Trophoblast cell (in vitro differentiated cells and primary cell): ENCODE measurements at regions not wholly inside any gene's neighbourhood (a gene's known extent, or its start where the extent isn't known, plus 50 kb on each side); places are given as distances from the start of the nearest gene placed in this dataset.

Source experiments
- DNase-seq, 2 donors: peaks; one replicate each; pipeline ENCODE4 v3.0.0-alpha.2; 2016
- H2AFZ ChIP-seq: 2 replicates; pipeline ENCODE4 v1.6.1; 2013; ENCODE audit warnings: low read length, moderate library complexity, mild to moderate bottlenecking; ENCODE audit not compliant: insufficient read depth, poor library complexity
- H2AK5ac ChIP-seq: 2 replicates; pipeline ENCODE4 v1.6.1; 2013; ENCODE audit warnings: mild to moderate bottlenecking, low read length
- H2BK120ac ChIP-seq: 2 replicates; pipeline ENCODE4 v1.6.1; 2013; ENCODE audit warnings: low read length, mild to moderate bottlenecking, moderate library complexity; ENCODE audit not compliant: insufficient read depth, poor library complexity
- H2BK12ac ChIP-seq: 2 replicates; pipeline ENCODE4 v1.6.1; 2013; ENCODE audit warnings: mild to moderate bottlenecking, low read length, moderate library complexity
- H2BK5ac ChIP-seq: 2 replicates; pipeline ENCODE4 v1.6.1; 2013; ENCODE audit warnings: low read length, low read depth, moderate library complexity, mild to moderate bottlenecking; ENCODE audit not compliant: poor library complexity
- H3K14ac ChIP-seq: 2 replicates; pipeline ENCODE4 v1.6.1; 2013; ENCODE audit warnings: mild to moderate bottlenecking, low read length
- H3K18ac ChIP-seq: 2 replicates; pipeline ENCODE4 v1.6.1; 2013; ENCODE audit warnings: mild to moderate bottlenecking, low read length
- H3K23ac ChIP-seq: 2 replicates; pipeline ENCODE4 v1.6.1; 2013; ENCODE audit warnings: low read length
- H3K27ac ChIP-seq: 2 replicates; pipeline ENCODE4 v1.5.1; 2013; ENCODE audit warnings: low read depth, mild to moderate bottlenecking, inconsistent platforms, low read length, moderate library complexity
- H3K27me3 ChIP-seq: 2 replicates; pipeline ENCODE4 v1.6.1; 2013; ENCODE audit warnings: inconsistent platforms, mild to moderate bottlenecking, low read length, moderate library complexity; ENCODE audit not compliant: insufficient read depth
- H3K36me3 ChIP-seq, 2 experiments: 1 replicate in 1 of 2; 2 replicates in 1 of 2; pipeline ENCODE4 v1.6.1; 2013; ENCODE audit warnings: low read length in 2 of 2, mild to moderate bottlenecking in 2 of 2, moderate library complexity in 1 of 2; ENCODE audit not compliant: insufficient read depth in 2 of 2, control insufficient read depth in 1 of 2
- H3K4ac ChIP-seq: 2 replicates; pipeline ENCODE4 v1.6.1; 2013; ENCODE audit warnings: low read depth, mild to moderate bottlenecking, low read length, moderate library complexity
- H3K4me1 ChIP-seq, 2 experiments: 1 replicate in 1 of 2; 2 replicates in 1 of 2; pipeline ENCODE4 v1.6.1; 2013; ENCODE audit warnings: low read length in 2 of 2, mild to moderate bottlenecking in 2 of 2, moderate library complexity in 1 of 2; ENCODE audit not compliant: insufficient read depth in 2 of 2, control insufficient read depth in 1 of 2
- H3K4me2 ChIP-seq: 2 replicates; pipeline ENCODE4 v1.6.1; 2013; ENCODE audit warnings: inconsistent platforms, mild to moderate bottlenecking, low read length, moderate library complexity
- H3K4me3 ChIP-seq: 2 replicates; pipeline ENCODE4 v1.5.1; 2013; ENCODE audit warnings: mild to moderate bottlenecking, low read depth, low read length, inconsistent platforms
- H3K79me1 ChIP-seq: one replicate; pipeline ENCODE4 v1.6.1; 2013; ENCODE audit warnings: low read length
- H3K79me2 ChIP-seq: 2 replicates; pipeline ENCODE4 v1.6.1; 2013; ENCODE audit warnings: low read length, mild to moderate bottlenecking; ENCODE audit not compliant: control insufficient read depth, insufficient read depth, poor library complexity
- H3K9ac ChIP-seq: 2 replicates; pipeline ENCODE4 v1.6.1; 2013; ENCODE audit warnings: mild to moderate bottlenecking, low read length
- H3K9me3 ChIP-seq: 2 replicates; pipeline ENCODE4 v1.6.1; 2013; ENCODE audit warnings: low read depth, mild to moderate bottlenecking, control low read depth, inconsistent platforms, low read length; ENCODE audit not compliant: insufficient read depth
- H4K12ac ChIP-seq: 2 replicates; pipeline ENCODE4 v1.6.1; 2013; ENCODE audit warnings: low read depth, mild to moderate bottlenecking, low read length, moderate library complexity
- H4K8ac ChIP-seq: 2 replicates; pipeline ENCODE4 v1.6.1; 2013; ENCODE audit warnings: low read depth, mild to moderate bottlenecking, low read length, moderate library complexity
- H4K91ac ChIP-seq: one replicate; pipeline ENCODE4 v1.6.1; 2013; ENCODE audit warnings: low read depth, mild to moderate bottlenecking, low read length, moderate library complexity
- WGBS: extraction: QIAGEN DNeasy Blood & Tissue Kit; methylation state at CpG from one replicate; pipeline ENCODE4 v1.1.7; 2013; ENCODE audit warnings: missing lambda C conversion rate; ENCODE audit not compliant: insufficient read length, insufficient coverage; ENCODE audit errors: extremely low coverage; 5-methylcytosine and 5-hydroxymethylcytosine counted together

DNA sequence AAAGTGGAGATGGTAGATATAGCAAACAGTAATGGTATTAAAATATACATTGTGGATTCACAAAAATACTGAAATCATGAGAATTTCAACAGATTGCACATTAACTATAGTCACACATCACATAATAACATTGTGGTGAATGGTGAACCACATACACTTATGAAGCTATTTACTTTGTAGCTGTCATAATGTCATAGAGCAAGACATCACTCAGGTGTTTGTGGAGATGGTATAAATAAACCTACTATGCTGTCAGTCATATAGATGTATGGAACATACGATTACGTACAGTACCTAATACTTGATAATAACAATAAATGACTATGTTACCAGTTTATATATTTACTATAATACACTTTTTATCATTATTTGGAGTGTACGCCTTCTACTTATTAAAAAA lies 1416.0 kb upstream of the ALCAM start:
- Histone ChIP-seq H2BK120ac (no peak overlapping the region), H3K79me1 (no peaks in the 10 kb centered on the region), H4K8ac (no peak overlapping the region), H2BK12ac (no peak overlapping the region), H3K27me3 (no peaks in the 10 kb centered on the region), H3K4me3 (no peak overlapping the region), H3K4ac (no peak overlapping the region), H2AFZ (no peak overlapping the region), H4K12ac (no peak overlapping the region), H3K9ac (no peak overlapping the region), H3K18ac (no peak overlapping the region), H3K4me1 (no peaks in the 10 kb centered on the region), H3K9me3 (no peaks in the 10 kb centered on the region), H3K23ac (no peak overlapping the region), H4K91ac (no peak overlapping the region), H2AK5ac (no peak overlapping the region), H2BK5ac (no peak overlapping the region), H3K14ac (no peak overlapping the region), H3K36me3 (no peaks in the 10 kb centered on the region), H3K79me2 (no peaks in the 10 kb centered on the region), H3K4me2 (no peak overlapping the region), H3K27ac (no peak overlapping the region)
- no CpG with 5 or more reads among the region's 3 CpGs for WGBS
- no peak for DNase-seq

DNA sequence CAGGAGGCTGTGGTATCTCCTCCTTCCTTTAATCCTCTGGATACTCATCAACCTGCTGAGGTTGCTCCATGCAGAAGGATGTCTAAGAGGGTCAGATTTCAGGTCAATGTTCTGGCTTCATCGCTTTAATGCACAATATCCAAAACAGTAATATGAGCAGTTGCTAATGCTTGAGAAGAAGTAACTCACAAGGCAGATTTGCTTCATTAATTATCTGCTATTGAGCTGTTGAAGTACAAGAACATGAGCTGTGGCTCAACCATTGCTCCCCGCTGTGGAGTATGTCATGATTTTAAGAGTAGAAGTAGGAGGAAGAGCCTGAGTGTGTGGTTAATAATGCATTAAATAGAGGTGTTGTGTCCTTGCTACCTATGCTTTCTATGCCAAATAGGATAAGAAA lies 1412.9 kb upstream of the ALCAM start:
- H2AK5ac ChIP-seq: no peak overlapping the region
- H3K79me2 ChIP-seq: no peaks in the 10 kb centered on the region
- no peak overlapping the region for H2BK12ac ChIP-seq
- H3K4me2 ChIP-seq: no peak overlapping the region
- no peak overlapping the region for H3K23ac ChIP-seq
- DNase-seq: no peak
- no peak overlapping the region for H2AFZ ChIP-seq
- H3K14ac ChIP-seq: no peak overlapping the region
- no peak overlapping the region for H3K18ac ChIP-seq
- H3K4me3 ChIP-seq: no peak overlapping the region
- H3K36me3 ChIP-seq: no peaks in the 10 kb centered on the region
- H3K4ac ChIP-seq: no peak overlapping the region
- no peaks in the 10 kb centered on the region for H3K27me3 ChIP-seq
- no peak overlapping the region for H4K12ac ChIP-seq
- no peak overlapping the region for H3K27ac ChIP-seq
- WGBS: no CpG with 5 or more reads among the region's 2 CpGs
- no peak overlapping the region for H3K9ac ChIP-seq
- no peaks in the 10 kb centered on the region for H3K9me3 ChIP-seq
- no peak overlapping the region for H2BK120ac ChIP-seq
- H4K91ac ChIP-seq: no peak overlapping the region
- no peak overlapping the region for H4K8ac ChIP-seq
- no peaks in the 10 kb centered on the region for H3K79me1 ChIP-seq
- H2BK5ac ChIP-seq: no peak overlapping the region
- H3K4me1 ChIP-seq: no peaks in the 10 kb centered on the region

DNA sequence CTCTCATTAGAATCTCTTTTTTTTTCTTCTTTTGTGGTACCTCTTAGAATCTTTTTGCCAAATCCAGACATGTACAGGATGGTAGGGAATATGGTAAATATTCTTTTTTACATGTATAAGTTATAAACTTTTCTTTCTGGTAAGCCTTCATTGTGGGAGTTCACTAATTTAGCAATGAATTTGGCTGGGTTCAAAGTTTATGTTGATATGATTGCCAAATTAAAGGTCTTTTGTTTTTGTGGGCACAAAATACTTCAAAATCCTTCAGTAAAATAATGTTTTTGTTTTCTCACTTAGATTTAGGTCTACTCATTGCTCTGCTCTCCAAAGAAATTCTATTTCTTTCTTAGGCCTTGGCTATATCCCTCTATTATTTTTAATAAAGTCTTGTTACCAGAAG lies 1405.9 kb upstream of the ALCAM start:
- Histone ChIP-seq H3K79me2 (no peaks in the 10 kb centered on the region), H3K9me3 (no peaks in the 10 kb centered on the region), H2BK12ac (no peak overlapping the region), H3K27me3 (no peaks in the 10 kb centered on the region), H2AFZ (no peak overlapping the region), H3K79me1 (no peaks in the 10 kb centered on the region), H4K12ac (no peak overlapping the region), H2AK5ac (no peak overlapping the region), H3K4me2 (no peak overlapping the region), H3K36me3 (no peaks in the 10 kb centered on the region), H3K4ac (no peak overlapping the region), H4K91ac (no peak overlapping the region), H3K9ac (no peak overlapping the region), H3K27ac (no peak overlapping the region), H3K18ac (no peak overlapping the region), H3K4me3 (no peak overlapping the region), H3K23ac (no peak overlapping the region), H3K14ac (no peak overlapping the region), H2BK5ac (no peak overlapping the region), H4K8ac (no peak overlapping the region), H3K4me1 (no peaks in the 10 kb centered on the region), H2BK120ac (no peak overlapping the region)
- no peak for DNase-seq

DNA sequence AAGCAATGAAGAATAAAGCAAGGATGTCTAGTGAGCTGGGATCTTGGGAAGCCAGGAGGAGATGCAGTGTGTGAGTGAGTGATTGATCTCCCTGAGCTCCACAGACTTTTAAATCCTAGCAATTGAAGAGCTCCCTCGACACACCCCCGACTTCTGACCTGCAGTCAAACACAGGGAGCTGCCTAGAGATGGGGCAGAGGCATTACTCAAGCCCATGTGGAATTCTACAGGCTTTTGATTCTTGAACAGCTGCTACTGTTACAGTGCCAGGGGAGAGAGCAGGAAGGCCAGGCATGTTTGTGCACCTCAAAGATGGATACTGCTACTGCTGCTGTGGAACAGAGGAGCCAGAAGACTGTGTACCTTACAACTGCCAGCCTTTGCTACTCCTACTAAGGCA lies 1403.1 kb upstream of the ALCAM start:
- Histone ChIP-seq H3K4me1 (no peaks in the 10 kb centered on the region), H3K4ac (no peak overlapping the region)
- no CpG with 5 or more reads among the region's 2 CpGs for WGBS

DNA sequence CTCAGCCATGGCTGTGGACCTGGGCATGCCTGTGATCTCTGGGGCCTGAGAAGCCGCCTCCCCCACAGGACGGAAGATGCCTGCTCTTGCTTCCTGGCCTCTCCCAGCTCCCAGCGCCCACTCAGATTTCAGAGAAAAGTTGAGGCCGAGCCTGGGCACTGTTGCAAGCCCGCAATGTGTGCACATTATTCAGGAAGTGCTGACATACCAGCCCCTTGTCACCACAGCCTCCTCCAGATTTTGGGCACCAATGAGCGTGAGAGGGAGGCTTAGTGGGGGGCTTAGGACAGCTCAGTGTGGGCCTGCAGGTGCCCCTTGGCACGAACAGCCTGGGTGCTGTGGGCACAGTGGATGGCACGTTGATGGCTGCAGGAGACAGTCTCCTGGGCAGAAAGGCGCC lies 1400.9 kb upstream of the ALCAM start:
- H3K23ac ChIP-seq: no peak overlapping the region
- H3K9me3 ChIP-seq: peaks cover 1% of the 10 kb centered on the region
- no peak overlapping the region for H3K9ac ChIP-seq
- H3K14ac ChIP-seq: no peak overlapping the region
- H2BK120ac ChIP-seq: no peak overlapping the region
- DNase-seq: no peak
- H4K91ac ChIP-seq: no peak overlapping the region
- H3K79me2 ChIP-seq: no peaks in the 10 kb centered on the region
- H3K27ac ChIP-seq: no peak overlapping the region
- no peak overlapping the region for H4K12ac ChIP-seq
- no peaks in the 10 kb centered on the region for H3K36me3 ChIP-seq
- no peaks in the 10 kb centered on the region for H3K79me1 ChIP-seq
- no peak overlapping the region for H2AK5ac ChIP-seq
- no peak overlapping the region for H2AFZ ChIP-seq
- H3K4me3 ChIP-seq: no peak overlapping the region
- no peaks in the 10 kb centered on the region for H3K27me3 ChIP-seq
- H2BK5ac ChIP-seq: no peak overlapping the region
- H3K4me1 ChIP-seq: no peaks in the 10 kb centered on the region
- H4K8ac ChIP-seq: no peak overlapping the region
- H3K18ac ChIP-seq: no peak overlapping the region
- no CpG with 5 or more reads among the region's 9 CpGs for WGBS
- H3K4ac ChIP-seq: no peak overlapping the region
- no peak overlapping the region for H2BK12ac ChIP-seq
- H3K4me2 ChIP-seq: no peak overlapping the region

More for the DNA sequence above, 1403.1 kb upstream of the ALCAM start:
- H3K27ac ChIP-seq: no peak overlapping the region
- no peak overlapping the region for H3K23ac ChIP-seq
- H3K9ac ChIP-seq: no peak overlapping the region
- H4K12ac ChIP-seq: no peak overlapping the region
- no peak for DNase-seq
- H2BK120ac ChIP-seq: no peak overlapping the region
- H2BK12ac ChIP-seq: no peak overlapping the region
- no peak overlapping the region for H2AK5ac ChIP-seq
- H4K91ac ChIP-seq: no peak overlapping the region
- no peak overlapping the region for H3K18ac ChIP-seq
- peaks cover 1% of the 10 kb centered on the region for H3K9me3 ChIP-seq
- no peaks in the 10 kb centered on the region for H3K27me3 ChIP-seq
- H3K36me3 ChIP-seq: no peaks in the 10 kb centered on the region
- H3K14ac ChIP-seq: no peak overlapping the region
- no peak overlapping the region for H2BK5ac ChIP-seq
- no peak overlapping the region for H3K4me3 ChIP-seq
- no peak overlapping the region for H3K4me2 ChIP-seq
- H3K79me1 ChIP-seq: no peaks in the 10 kb centered on the region
- no peak overlapping the region for H4K8ac ChIP-seq
- no peaks in the 10 kb centered on the region for H3K79me2 ChIP-seq
- no peak overlapping the region for H2AFZ ChIP-seq
